CD4-positive, CD25-positive, alpha-beta regulatory T cell (primary cell): ENCODE measurements at regions not wholly inside any gene's neighbourhood (a gene's known extent, or its start where the extent isn't known, plus 50 kb on each side); places are given as distances from the start of the nearest gene placed in this dataset.

Experiments used
- ATAC-seq, 2 donors: fragments of 150-1000 bp; cut with Tn5 transposase; one replicate each; pipeline ENCODE4 v1.10.0; 2021; ENCODE audit warnings: low read depth in 2 of 2, moderate number of reproducible peaks in 2 of 2, moderate library complexity in 1 of 2
- DNase-seq, 3 donors: peaks; one replicate each; pipeline versions ENCODE4 v3.0.0 to v3.0.0-alpha.2; 2012 to 2022; ENCODE audit warnings: mixed read lengths in 1 of 3
- H3K27ac ChIP-seq: one replicate; pipeline ENCODE4 v1.7.0; 2013; ENCODE audit warnings: mild to moderate bottlenecking, low read length; ENCODE audit not compliant: insufficient read depth, poor library complexity, severe bottlenecking
- H3K27me3 ChIP-seq: one replicate; pipeline ENCODE4 v1.7.0; 2013; ENCODE audit warnings: low read length; ENCODE audit not compliant: control insufficient read depth, insufficient read depth
- H3K36me3 ChIP-seq: one replicate; pipeline ENCODE4 v1.7.0; 2013; ENCODE audit warnings: mild to moderate bottlenecking, low read length, moderate library complexity; ENCODE audit not compliant: control insufficient read depth, insufficient read depth
- H3K4me1 ChIP-seq: 2 replicates; pipeline ENCODE4 v1.7.0; 2013; ENCODE audit warnings: mild to moderate bottlenecking, low read length; ENCODE audit not compliant: insufficient read depth, control insufficient read depth, poor library complexity, severe bottlenecking
- H3K4me3 ChIP-seq: one replicate; pipeline ENCODE4 v1.7.0; 2013; ENCODE audit warnings: low read depth, mild to moderate bottlenecking, low read length, moderate library complexity
- H3K9me3 ChIP-seq, 2 experiments: 1 replicate in 1 of 2; 2 replicates in 1 of 2; pipeline ENCODE4 v1.7.0; 2013; ENCODE audit warnings: low read length in 2 of 2, mild to moderate bottlenecking in 1 of 2, moderate library complexity in 1 of 2; ENCODE audit not compliant: control insufficient read depth in 2 of 2
- H3K27ac Mint-ChIP-seq, 3 donors: one replicate each; pipeline ENCODE4 v1.8.0; 2020 to 2022; ENCODE audit warnings: mild to moderate bottlenecking in 3 of 3, mixed read lengths in 3 of 3, moderate library complexity in 2 of 3
- H3K27me3 Mint-ChIP-seq: one replicate; pipeline ENCODE4 v1.8.0; 2022; ENCODE audit warnings: mild to moderate bottlenecking, mixed read lengths
- H3K36me3 Mint-ChIP-seq: one replicate; pipeline ENCODE4 v1.8.0; 2020; ENCODE audit warnings: mixed read lengths
- H3K4me1 Mint-ChIP-seq, 4 donors: one replicate each; pipeline ENCODE4 v1.8.0; 2020 to 2022; ENCODE audit warnings: mixed read lengths in 4 of 4, mild to moderate bottlenecking in 1 of 4
- H3K4me3 Mint-ChIP-seq, 4 donors: one replicate each; pipeline ENCODE4 v1.8.0; 2020 to 2022; ENCODE audit warnings: mild to moderate bottlenecking in 4 of 4, mixed read lengths in 4 of 4, moderate library complexity in 3 of 4
- H3K9me3 Mint-ChIP-seq, 7 donors: one replicate each; pipeline ENCODE4 v1.8.0; 2020 to 2022; ENCODE audit warnings: mixed read lengths in 7 of 7, mild to moderate bottlenecking in 3 of 7, moderate library complexity in 2 of 7

DNA sequence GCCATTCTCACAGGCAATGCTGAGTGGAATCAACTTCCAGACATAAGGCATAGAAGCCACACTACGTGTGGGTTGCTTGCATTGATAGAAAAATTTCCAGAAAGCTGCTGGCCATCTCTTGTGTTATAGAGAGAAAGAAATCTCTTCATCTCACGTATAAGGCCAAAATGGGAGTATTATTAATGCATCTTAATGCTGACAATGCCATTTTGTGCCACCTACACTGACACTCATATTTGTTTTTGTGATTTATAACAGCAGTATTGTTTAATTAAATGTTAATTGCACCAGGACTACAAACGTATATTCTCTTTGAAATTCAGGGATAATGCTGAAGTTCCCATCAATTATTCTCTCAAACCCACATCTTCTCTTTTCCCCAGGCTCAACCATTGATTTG, 56.1 kb upstream of the TMEM132D start:
- no peak for ATAC-seq
- no peaks in the 10 kb centered on the region for H3K27me3 ChIP-seq
- H3K4me1 ChIP-seq = no peaks in the 10 kb centered on the region
- Mint-ChIP-seq H3K27ac (no peak overlapping the region), H3K9me3 (peaks cover 0 to 4% (median 0%) of the 10 kb centered on the region in 7 donors), H3K36me3 (no peaks in the 10 kb centered on the region), H3K4me3 (no peak overlapping the region), H3K4me1 (no peaks in the 10 kb centered on the region), H3K27me3 (no peaks in the 10 kb centered on the region)
- H3K4me3 ChIP-seq = no peak overlapping the region
- H3K9me3 ChIP-seq = no peaks in the 10 kb centered on the region
- H3K27ac ChIP-seq = no peak overlapping the region
- H3K36me3 ChIP-seq = no peaks in the 10 kb centered on the region
- DNase-seq = no peak

DNA sequence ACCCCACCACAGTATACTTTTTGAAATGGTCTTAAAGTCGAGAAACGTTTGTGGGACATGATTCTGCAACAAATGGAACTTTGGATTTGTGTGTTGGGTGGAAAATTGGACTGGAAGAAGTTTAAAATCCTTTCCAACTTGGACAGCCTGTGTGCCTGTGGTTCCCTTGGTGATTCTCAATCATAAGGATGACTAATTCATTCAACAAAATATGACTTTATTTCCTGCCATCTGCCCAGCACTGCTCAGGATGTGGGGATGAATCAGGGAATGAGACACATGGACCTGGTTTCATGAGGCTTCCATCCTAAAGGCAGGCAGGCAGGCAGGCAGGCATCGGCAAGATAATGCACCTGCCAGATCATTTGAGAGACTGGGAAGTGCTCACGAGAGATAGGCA, 57.3 kb upstream of the TMEM132D start:
- H3K4me3 ChIP-seq = no peak overlapping the region
- H3K27ac Mint-ChIP-seq = no peak overlapping the region
- H3K27ac ChIP-seq = no peak overlapping the region
- DNase-seq = no peak
- ATAC-seq = no peak
- H3K4me1 ChIP-seq = no peaks in the 10 kb centered on the region
- no peaks in the 10 kb centered on the region for H3K27me3 ChIP-seq
- H3K36me3 ChIP-seq = no peaks in the 10 kb centered on the region
- H3K36me3 Mint-ChIP-seq = no peaks in the 10 kb centered on the region
- H3K9me3 Mint-ChIP-seq = peaks cover 0 to 4% (median 0%) of the 10 kb centered on the region in 7 donors
- H3K27me3 Mint-ChIP-seq = no peaks in the 10 kb centered on the region
- no peaks in the 10 kb centered on the region for H3K4me1 Mint-ChIP-seq
- no peak overlapping the region for H3K4me3 Mint-ChIP-seq
- H3K9me3 ChIP-seq = no peaks in the 10 kb centered on the region

DNA sequence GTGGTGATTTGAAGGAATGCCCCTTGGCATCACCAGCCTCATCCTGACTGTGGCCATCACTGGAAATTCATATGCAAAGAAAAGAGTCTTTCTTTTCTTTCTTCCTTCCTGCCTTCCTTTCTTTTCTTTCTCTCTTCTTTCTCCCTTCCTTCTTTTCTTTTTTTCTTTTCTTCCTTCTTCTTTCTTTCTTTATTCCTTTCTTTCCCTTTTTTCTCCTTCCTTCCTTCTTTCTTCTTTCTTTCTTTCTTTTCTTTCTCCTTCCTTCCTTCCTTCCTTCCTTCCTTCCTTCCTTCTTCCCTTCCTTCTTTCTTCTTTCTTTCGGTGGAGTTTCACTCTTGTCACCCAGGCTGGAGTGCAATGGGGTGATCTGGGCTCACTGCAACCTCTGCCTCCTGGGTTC, 58.0 kb upstream of the TMEM132D start:
- H3K9me3 ChIP-seq = no peaks in the 10 kb centered on the region
- no peak overlapping the region for H3K27ac Mint-ChIP-seq
- no peaks in the 10 kb centered on the region for H3K4me1 ChIP-seq
- no peaks in the 10 kb centered on the region for H3K36me3 Mint-ChIP-seq
- H3K9me3 Mint-ChIP-seq = peaks cover 0 to 4% (median 0%) of the 10 kb centered on the region in 7 donors
- no peaks in the 10 kb centered on the region for H3K27me3 Mint-ChIP-seq
- no peaks in the 10 kb centered on the region for H3K36me3 ChIP-seq
- no peak overlapping the region for H3K4me3 Mint-ChIP-seq
- ATAC-seq (no peak), DNase-seq (no peak)
- H3K27me3 ChIP-seq = no peaks in the 10 kb centered on the region
- H3K4me3 ChIP-seq = no peak overlapping the region
- H3K27ac ChIP-seq = no peak overlapping the region
- no peaks in the 10 kb centered on the region for H3K4me1 Mint-ChIP-seq

DNA sequence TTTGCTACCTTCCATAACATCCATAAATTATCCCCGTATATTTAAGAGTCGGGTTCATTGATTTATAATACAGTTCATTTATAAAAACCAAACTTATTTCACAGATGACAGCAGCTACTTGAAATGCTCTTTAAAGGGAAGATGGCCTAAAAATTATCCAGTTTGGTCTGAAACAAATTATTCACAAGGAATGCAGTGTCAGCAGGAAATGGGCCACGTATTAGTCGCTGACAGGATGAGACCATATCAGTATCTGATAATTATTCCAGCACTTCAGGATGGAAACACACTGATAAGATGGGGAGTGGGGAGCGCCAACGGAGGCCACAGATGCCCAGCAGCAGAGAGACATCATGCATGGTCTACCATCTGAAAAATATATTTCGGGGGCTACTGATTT, 60.5 kb upstream of the TMEM132D start:
- Histone ChIP-seq H3K27me3 (no peaks in the 10 kb centered on the region), H3K4me3 (no peak overlapping the region), H3K9me3 (no peaks in the 10 kb centered on the region), H3K27ac (no peak overlapping the region), H3K36me3 (no peaks in the 10 kb centered on the region), H3K4me1 (no peaks in the 10 kb centered on the region)
- no peak overlapping the region for H3K4me3 Mint-ChIP-seq
- no peak overlapping the region for H3K27ac Mint-ChIP-seq
- peaks cover 0 to 10% (median 0%) of the 10 kb centered on the region in 7 donors for H3K9me3 Mint-ChIP-seq
- no peaks in the 10 kb centered on the region for H3K27me3 Mint-ChIP-seq
- no peaks in the 10 kb centered on the region for H3K36me3 Mint-ChIP-seq
- DNase-seq = no peak
- no peaks in the 10 kb centered on the region for H3K4me1 Mint-ChIP-seq
- ATAC-seq = no peak

DNA sequence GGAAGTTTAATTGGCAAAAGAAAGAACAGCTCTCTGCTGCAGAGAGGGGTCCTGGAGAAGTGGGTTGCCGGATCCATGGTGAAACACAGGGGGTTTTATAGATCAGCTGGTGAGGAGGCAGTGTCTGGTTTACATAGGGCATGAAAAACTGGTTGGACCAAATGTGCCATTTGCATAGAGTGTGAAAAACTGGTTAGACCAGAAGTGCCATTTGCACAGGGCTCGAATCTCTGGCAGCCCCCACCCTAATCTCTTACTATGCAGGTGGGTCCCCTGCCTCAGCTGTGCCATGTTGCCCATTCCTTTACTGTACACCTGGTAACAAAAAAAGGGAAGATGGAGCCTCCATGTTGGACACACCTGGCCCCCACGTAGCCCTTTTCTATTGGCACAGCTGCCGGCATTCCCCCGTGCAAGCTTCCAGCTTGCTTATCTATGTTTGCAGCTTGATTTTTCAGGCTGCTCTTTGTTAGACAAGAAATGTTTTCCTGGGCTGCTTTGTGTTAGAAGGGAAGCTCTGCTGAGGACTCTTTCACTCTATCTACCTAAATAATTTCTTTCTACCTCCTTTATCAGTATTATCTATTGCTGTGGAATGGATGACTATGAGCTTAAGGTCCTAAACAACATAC, 61.1 kb upstream of the TMEM132D start:
- H3K36me3 ChIP-seq = no peaks in the 10 kb centered on the region
- H3K9me3 ChIP-seq = no peaks in the 10 kb centered on the region
- no peaks in the 10 kb centered on the region for H3K27me3 Mint-ChIP-seq
- H3K9me3 Mint-ChIP-seq = peaks cover 0 to 10% (median 0%) of the 10 kb centered on the region in 7 donors
- H3K4me3 ChIP-seq = no peak overlapping the region
- H3K36me3 Mint-ChIP-seq = no peaks in the 10 kb centered on the region
- no peaks in the 10 kb centered on the region for H3K27me3 ChIP-seq
- DNase-seq = no peak
- ATAC-seq = no peak
- H3K4me3 Mint-ChIP-seq = no peak overlapping the region
- H3K4me1 Mint-ChIP-seq = no peaks in the 10 kb centered on the region
- no peaks in the 10 kb centered on the region for H3K4me1 ChIP-seq
- H3K27ac ChIP-seq = no peak overlapping the region
- no peak overlapping the region for H3K27ac Mint-ChIP-seq

DNA sequence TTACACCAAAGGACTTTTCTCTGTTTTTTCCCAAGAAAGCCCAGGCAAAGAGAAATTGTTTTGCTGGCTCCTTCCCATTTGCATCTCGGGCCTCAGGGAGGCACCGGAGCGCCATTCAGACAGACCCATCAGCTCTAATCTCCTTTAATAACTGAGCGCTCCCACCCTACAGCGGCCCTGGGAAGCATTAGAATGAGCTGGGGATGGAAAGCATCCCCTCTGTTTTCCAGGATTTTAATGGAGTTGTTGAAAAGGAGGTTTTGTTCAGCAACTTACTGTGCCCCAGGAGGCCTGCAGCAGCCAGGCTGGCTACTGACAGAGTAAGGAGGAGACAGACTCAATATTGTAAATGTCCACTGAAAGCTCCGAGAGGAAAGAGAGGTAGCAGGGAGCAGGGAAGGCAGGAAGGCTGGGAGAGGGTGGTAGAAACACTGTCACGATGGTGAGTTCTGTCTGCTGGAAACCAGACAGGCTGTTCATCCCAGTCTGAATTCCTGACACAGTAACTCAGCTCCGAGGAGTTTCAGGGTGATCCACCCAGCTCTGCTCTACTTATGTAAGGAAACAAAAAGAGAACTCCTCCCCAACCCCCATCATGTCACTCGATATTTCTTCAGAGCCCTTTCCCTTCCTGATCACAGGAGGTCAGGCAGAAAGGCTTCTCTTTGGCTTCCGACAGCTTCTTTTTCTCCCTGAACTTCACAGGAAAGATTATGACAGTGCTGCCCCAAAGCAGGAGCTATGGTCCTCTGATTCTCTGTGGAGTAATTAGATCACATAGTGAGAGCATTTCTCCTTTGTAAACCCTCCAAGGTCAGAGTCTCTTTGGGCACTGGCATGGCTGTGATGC, 62.5 kb upstream of the TMEM132D start:
- H3K4me3 ChIP-seq = no peak overlapping the region
- Mint-ChIP-seq H3K9me3 (peaks cover 0 to 10% (median 0%) of the 10 kb centered on the region in 7 donors), H3K4me3 (no peak overlapping the region), H3K27ac (peak overlapping the region in 1 of 3 donors; percentile 22), H3K27me3 (no peaks in the 10 kb centered on the region), H3K36me3 (no peaks in the 10 kb centered on the region), H3K4me1 (no peaks in the 10 kb centered on the region)
- ATAC-seq = no peak
- DNase-seq = no peak
- no peak overlapping the region for H3K27ac ChIP-seq
- no peaks in the 10 kb centered on the region for H3K9me3 ChIP-seq
- no peaks in the 10 kb centered on the region for H3K4me1 ChIP-seq
- no peaks in the 10 kb centered on the region for H3K27me3 ChIP-seq
- no peaks in the 10 kb centered on the region for H3K36me3 ChIP-seq

DNA sequence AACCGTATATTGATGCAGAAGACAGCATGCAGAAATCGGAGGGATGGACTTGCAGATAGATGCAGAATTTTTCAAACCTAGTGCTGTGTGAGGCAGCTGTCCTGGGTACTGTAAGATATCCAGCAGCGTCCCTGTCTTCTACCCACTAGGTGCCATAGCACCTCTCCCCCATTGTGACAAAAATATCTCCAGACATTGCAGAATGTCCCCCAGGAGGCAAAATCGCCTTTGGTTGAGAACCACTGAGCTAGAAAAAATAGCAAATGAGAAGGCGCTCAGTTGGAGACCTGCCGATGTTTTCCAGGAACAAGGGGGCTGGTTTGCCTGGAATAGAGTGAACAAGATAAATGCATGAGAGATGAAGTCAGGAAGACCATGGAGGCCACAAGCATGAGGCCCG, 67.9 kb upstream of the TMEM132D start:
- Histone ChIP-seq H3K36me3 (no peaks in the 10 kb centered on the region), H3K27me3 (no peaks in the 10 kb centered on the region), H3K27ac (no peak overlapping the region), H3K4me3 (no peak overlapping the region), H3K4me1 (no peaks in the 10 kb centered on the region), H3K9me3 (no peaks in the 10 kb centered on the region)
- Mint-ChIP-seq H3K27ac (no peak overlapping the region), H3K9me3 (peaks cover 0 to 7% (median 0%) of the 10 kb centered on the region in 7 donors), H3K27me3 (no peaks in the 10 kb centered on the region), H3K4me3 (no peak overlapping the region), H3K4me1 (no peaks in the 10 kb centered on the region), H3K36me3 (no peaks in the 10 kb centered on the region)
- no peak for ATAC-seq
- DNase-seq = no peak
